ENCODE measurements at regions not wholly inside any gene's neighbourhood (a gene's known extent, or its start where the extent isn't known, plus 50 kb on each side); places are given as distances from the start of the nearest gene placed in this dataset.

- WGBS, 2 experiments (ENCODE audit: extremely low coverage in 1 of 2, insufficient coverage in 1 of 2, insufficient read length in 1 of 2, insufficient replicate concordance in 2 of 2, low coverage in 1 of 2, low lambda C conversion rate in 2 of 2, missing lambda C conversion rate in 1 of 2), result 92% methylated on average over 8 of the region's 8 CpGs; no CpG with 5 or more reads in 1 of the 2 experiments
- H4K8ac ChIP-seq (ENCODE audit: extremely low read depth, insufficient read depth, low read length), result no peak overlapping the region
- H2BK120ac ChIP-seq (replicated peaks; ENCODE audit: low read depth, low read length), result no peak overlapping the region
- H2BK20ac ChIP-seq (ENCODE audit: low read length), result no peak overlapping the region
- no peak overlapping the region for H3K4ac ChIP-seq (replicated peaks; ENCODE audit: insufficient read length, low read depth, low read length)
- H3K36me3 ChIP-seq (ENCODE audit: control insufficient read depth in 2 of 4, insufficient read depth in 4 of 4, low read length in 3 of 4), result no peaks in the 10 kb centered on the region
- H3K56ac ChIP-seq (replicated peaks; ENCODE audit: insufficient read length, low read depth, low read length), result no peak overlapping the region
- FAIRE-seq (no peak), DNase-seq (ENCODE audit: low read depth in 1 of 2, low spot score in 2 of 2) (no peak)
- no peak overlapping the region for H4K5ac ChIP-seq (ENCODE audit: insufficient read length, low read depth, low read length)
- H4K20me1 ChIP-seq (replicated peaks in 1 of 2; ENCODE audit: control insufficient read depth in 1 of 2, insufficient read depth in 2 of 2, low read length in 2 of 2), result no peaks in the 10 kb centered on the region
- no peak overlapping the region for H3K9ac ChIP-seq (replicated peaks in 1 of 4; ENCODE audit: extremely low read depth in 1 of 4, low read depth in 3 of 4, low read length in 3 of 4)
- no peak overlapping the region for H3K4me3 ChIP-seq (ENCODE audit: extremely low read depth in 1 of 4, insufficient read depth in 2 of 4, low read depth in 3 of 4, low read length in 4 of 4)
- no peaks in the 10 kb centered on the region for H3K27me3 ChIP-seq (replicated peaks in 1 of 4; ENCODE audit: control insufficient read depth in 3 of 4, extremely low read depth in 1 of 4, insufficient read depth in 3 of 4, low read length in 3 of 4)
- H3K18ac ChIP-seq (ENCODE audit: extremely low read depth, low read length), result no peak overlapping the region
- H2AFZ ChIP-seq (ENCODE audit: low read length), result no peak overlapping the region
- no peaks in the 10 kb centered on the region for H3K4me1 ChIP-seq (replicated peaks in 1 of 4; ENCODE audit: control insufficient read depth in 3 of 4, insufficient read depth in 4 of 4, low read length in 3 of 4)
- no peak overlapping the region for H2BK5ac ChIP-seq (ENCODE audit: low read depth, low read length)
- no peaks in the 10 kb centered on the region for H3K79me2 ChIP-seq (ENCODE audit: control insufficient read depth in 1 of 2, insufficient read depth in 2 of 2, low read length in 2 of 2)
- no peak overlapping the region for H2BK15ac ChIP-seq (ENCODE audit: low read length)
- no peaks in the 10 kb centered on the region for H3K9me3 ChIP-seq (ENCODE audit: insufficient read depth in 2 of 2, low read depth in 1 of 2, low read length in 1 of 2)
- ChIA-PET CTCF (ENCODE audit: partially characterized antibody) (no interaction called here), POLR2A (ENCODE audit: partially characterized antibody) (no interaction called here)
- no peak overlapping the region for H3K14ac ChIP-seq (ENCODE audit: insufficient read length)
- H3K4me2 ChIP-seq (ENCODE audit: insufficient read depth in 1 of 2, low read depth in 2 of 2, low read length in 2 of 2), result no peak overlapping the region
- no peak for TF ChIP-seq SIX5 (IDR thresholded peaks at IDR 0.05; ENCODE audit: low read depth, low read length)
- H4K91ac ChIP-seq (replicated peaks; ENCODE audit: insufficient read length, low read length), result no peak overlapping the region
- no peak overlapping the region for H2AK5ac ChIP-seq (ENCODE audit: low read depth, low read length)
- no peak overlapping the region for H3K23ac ChIP-seq (ENCODE audit: insufficient read length)
- no peak overlapping the region for H3K27ac ChIP-seq (ENCODE audit: low read depth, low read length)
- H2BK12ac ChIP-seq (ENCODE audit: low read depth, low read length), result no peak overlapping the region
- no peaks in the 10 kb centered on the region; the same call in 1 of the 2 replicates for H3K23me2 ChIP-seq (ENCODE audit: low read depth, low read length)
- no peaks in the 10 kb centered on the region for H3K79me1 ChIP-seq (ENCODE audit: low read depth, low read length)
These were observed 93.4 kb upstream of the TBL1XR1 start for GRCh38 chr3:177290633-177291032.
